HG03045 (cell line): ENCODE measurements at regions not wholly inside any gene's neighbourhood (a gene's known extent, or its start where the extent isn't known, plus 50 kb on each side); places are given as distances from the start of the nearest gene placed in this dataset.

Experiments
- ATAC-seq: cut with Tn5 transposase; IDR thresholded peaks from one replicate; pipeline ENCODE4 v1.9.1; 2021; ENCODE audit warnings: mild to moderate bottlenecking, moderate library complexity; ENCODE audit not compliant: unreplicated experiment

DNA sequence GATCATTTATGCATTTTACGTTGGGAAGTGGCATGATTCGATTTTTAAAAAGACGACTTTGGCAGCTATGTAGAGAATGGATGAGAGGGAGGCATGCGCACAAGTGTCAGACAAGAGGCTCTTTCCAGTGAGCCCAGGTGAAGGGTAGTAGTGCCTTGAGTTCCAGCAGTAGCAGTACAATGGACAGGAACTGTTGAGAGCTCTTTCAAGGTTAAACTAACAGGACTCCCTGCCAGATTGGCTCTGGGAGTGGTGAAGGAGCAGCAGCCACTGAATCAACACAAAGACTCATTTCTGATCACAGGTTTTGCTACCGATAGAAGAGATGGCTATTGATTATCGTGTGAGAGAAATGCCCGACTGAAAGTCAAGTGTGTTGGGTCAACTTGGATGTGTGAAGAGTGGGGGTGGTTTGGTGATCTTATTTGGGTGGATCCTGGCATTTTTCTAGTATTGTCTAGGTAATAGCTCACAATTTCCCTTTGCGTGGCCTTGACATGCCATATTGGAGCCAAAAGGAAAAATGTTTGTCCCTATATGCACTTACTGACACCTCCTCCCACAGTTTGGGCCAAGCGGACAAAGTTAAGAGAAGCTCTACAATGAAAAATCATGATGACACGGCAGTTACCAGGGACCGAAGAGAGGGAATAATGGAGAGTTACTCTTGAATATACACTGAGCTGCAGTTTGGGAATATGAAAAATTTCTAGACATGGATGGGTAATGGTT is 81.6 kb upstream of the MDFIC2 start:
- no peak for ATAC-seq

GRCh38 chr3:70392227-70392626 is 79.8 kb upstream of the MDFIC2 start:
- ATAC-seq, result no peak

- no peak for ATAC-seq
These were observed 75.5 kb upstream of the MDFIC2 start for GRCh38 chr3:70387889-70388288.

DNA sequence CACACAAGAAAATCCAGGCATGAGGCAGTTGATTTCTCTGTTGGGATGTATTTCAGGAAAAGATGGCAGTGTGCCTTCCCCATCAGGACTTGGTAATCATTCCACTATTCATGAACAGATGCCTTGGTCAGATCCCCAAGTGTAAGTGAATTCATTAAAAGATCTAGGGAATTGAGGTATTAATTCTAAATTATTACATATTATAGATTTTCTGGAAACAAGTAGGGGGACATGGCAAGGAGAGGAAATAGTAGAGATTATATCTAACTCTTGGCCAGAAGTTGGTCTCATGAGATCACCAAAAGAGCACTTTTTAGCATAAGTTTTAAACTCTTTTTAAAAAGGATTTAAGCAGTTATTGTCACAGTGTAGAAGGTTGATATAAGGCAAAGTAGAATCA is 74.4 kb upstream of the MDFIC2 start:
- no peak for ATAC-seq

DNA sequence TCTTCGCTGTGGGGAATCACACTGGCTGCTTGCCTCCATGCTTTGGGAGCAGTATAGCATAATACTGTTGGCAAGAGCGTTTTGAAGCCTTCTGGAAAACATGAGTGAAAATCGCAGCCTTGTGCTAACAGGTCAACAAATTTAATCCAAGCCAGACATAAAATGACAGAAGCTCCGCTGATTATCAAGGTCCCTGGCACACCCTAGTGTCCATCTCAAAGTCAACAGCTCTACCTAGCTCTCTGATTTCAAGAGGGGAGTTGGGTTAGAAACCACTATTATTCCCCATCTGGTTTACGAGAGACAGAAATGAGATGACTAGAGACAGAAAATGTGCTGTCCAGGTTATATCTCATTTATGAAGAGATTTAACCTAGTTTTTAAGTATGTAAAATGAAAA is 73.6 kb upstream of the MDFIC2 start:
- ATAC-seq, result no peak

- ATAC-seq, result peak; percentile 97
These were observed 71.0 kb upstream of the MDFIC2 start for GRCh38 chr3:70383360-70383831.

DNA sequence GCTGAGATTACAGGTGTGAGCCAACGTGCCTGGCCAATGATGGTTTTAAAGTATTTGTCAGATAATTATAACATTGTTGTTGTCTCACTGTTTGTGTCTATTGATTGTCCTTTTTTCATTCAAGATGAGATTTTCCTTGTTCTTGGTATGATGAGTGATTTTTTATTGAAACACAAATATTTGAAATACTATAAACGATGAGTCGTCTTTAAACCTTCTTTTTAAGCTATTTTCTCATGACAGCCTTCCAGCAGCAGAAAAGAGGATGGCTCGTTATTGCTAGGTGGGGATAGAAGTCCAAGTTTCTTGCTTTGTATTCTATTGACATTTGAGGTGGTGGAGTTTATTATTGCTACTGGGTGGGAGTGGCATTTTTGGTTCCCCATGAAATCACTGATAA is 61.7 kb upstream of the MDFIC2 start:
- ATAC-seq, result no peak
